Glutamatergic neuron (in vitro differentiated cells): ENCODE measurements at regions not wholly inside any gene's neighbourhood (a gene's known extent, or its start where the extent isn't known, plus 50 kb on each side); places are given as distances from the start of the nearest gene placed in this dataset.

Source experiments
- DNase-seq: peaks from one replicate; pipeline ENCODE4 v3.0.0; 2022
- H3K27ac Mint-ChIP-seq: one replicate; pipeline ENCODE4 v1.8.0; 2020; ENCODE audit warnings: mild to moderate bottlenecking, mixed read lengths, inconsistent platforms; ENCODE audit not compliant: unreplicated experiment
- H3K27me3 Mint-ChIP-seq: one replicate; pipeline ENCODE4 v1.8.0; 2020; ENCODE audit warnings: mild to moderate bottlenecking, moderate library complexity, mixed read lengths, inconsistent platforms; ENCODE audit not compliant: unreplicated experiment
- H3K36me3 Mint-ChIP-seq: one replicate; pipeline ENCODE4 v1.8.0; 2020; ENCODE audit warnings: mild to moderate bottlenecking, mixed read lengths, inconsistent platforms; ENCODE audit not compliant: unreplicated experiment
- H3K4me1 Mint-ChIP-seq: one replicate; pipeline ENCODE4 v1.8.0; 2020; ENCODE audit warnings: mild to moderate bottlenecking, low read depth, mixed read lengths, inconsistent platforms; ENCODE audit not compliant: unreplicated experiment
- H3K4me3 Mint-ChIP-seq: one replicate; pipeline ENCODE4 v1.8.0; 2020; ENCODE audit warnings: mild to moderate bottlenecking, mixed read lengths, inconsistent platforms; ENCODE audit not compliant: unreplicated experiment
- H3K9me3 Mint-ChIP-seq: one replicate; pipeline ENCODE4 v1.8.0; 2020; ENCODE audit warnings: mild to moderate bottlenecking, moderate library complexity, mixed read lengths, inconsistent platforms; ENCODE audit not compliant: unreplicated experiment
- TF ChIP-seq, protein P1 (sequence below): fragments of 200-600 bp; sonication (generic); IDR thresholded peaks from one replicate; pipeline ENCODE4 v1.5.0; 2021; ENCODE audit not compliant: partially characterized antibody, unreplicated experiment

DNA sequence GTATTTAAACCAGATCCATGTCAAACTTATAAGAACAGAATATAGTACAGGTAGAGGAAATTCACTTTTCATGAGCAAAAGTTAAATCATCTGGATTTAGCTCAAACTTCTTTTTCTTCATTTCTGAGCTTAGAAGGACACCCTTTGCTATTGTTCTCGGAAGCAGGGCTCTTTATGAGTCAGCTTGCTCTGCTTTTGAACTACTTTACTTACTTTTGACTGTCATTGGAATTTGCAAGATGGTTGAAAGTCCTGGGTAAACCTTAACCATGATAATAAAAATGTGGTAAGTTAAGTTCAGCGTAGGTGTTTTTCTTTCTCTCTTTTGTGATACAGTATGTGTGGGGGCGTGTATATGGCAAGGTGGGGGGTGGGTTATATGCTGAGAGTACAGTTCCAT is 312.7 kb upstream of the DPH6 start:
- Mint-ChIP-seq H3K27ac (no peak overlapping the region), H3K4me3 (no peak overlapping the region), H3K4me1 (peaks cover 4% of the 10 kb centered on the region), H3K9me3 (no peaks in the 10 kb centered on the region), H3K27me3 (no peaks in the 10 kb centered on the region), H3K36me3 (no peaks in the 10 kb centered on the region)
- TF ChIP-seq, protein P1, sequence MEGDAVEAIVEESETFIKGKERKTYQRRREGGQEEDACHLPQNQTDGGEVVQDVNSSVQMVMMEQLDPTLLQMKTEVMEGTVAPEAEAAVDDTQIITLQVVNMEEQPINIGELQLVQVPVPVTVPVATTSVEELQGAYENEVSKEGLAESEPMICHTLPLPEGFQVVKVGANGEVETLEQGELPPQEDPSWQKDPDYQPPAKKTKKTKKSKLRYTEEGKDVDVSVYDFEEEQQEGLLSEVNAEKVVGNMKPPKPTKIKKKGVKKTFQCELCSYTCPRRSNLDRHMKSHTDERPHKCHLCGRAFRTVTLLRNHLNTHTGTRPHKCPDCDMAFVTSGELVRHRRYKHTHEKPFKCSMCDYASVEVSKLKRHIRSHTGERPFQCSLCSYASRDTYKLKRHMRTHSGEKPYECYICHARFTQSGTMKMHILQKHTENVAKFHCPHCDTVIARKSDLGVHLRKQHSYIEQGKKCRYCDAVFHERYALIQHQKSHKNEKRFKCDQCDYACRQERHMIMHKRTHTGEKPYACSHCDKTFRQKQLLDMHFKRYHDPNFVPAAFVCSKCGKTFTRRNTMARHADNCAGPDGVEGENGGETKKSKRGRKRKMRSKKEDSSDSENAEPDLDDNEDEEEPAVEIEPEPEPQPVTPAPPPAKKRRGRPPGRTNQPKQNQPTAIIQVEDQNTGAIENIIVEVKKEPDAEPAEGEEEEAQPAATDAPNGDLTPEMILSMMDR: no peak
- no peak for DNase-seq

DNA sequence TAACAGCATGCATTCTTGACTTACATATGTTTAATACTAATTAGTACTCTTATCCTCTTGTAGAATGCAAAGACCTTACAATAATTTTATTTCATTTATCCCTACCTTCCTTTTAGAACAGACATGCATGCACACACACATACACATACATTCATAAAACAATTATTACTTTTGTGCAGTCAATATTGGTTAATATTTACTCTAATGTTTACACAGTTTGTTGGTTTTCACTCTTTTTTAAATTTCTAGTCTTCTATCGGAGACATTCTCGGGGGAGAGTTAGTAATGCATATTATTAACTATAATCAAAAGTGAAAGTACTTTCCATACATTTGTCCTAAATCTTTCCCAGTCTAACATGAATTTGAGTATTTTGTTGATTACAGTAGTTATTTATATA is 317.7 kb upstream of the DPH6 start:
- no peaks in the 10 kb centered on the region for H3K27me3 Mint-ChIP-seq
- no peak overlapping the region for H3K27ac Mint-ChIP-seq
- TF ChIP-seq, protein P1: no peak
- no peaks in the 10 kb centered on the region for H3K9me3 Mint-ChIP-seq
- no peak for DNase-seq
- no peaks in the 10 kb centered on the region for H3K36me3 Mint-ChIP-seq
- H3K4me1 Mint-ChIP-seq: no peaks in the 10 kb centered on the region
- H3K4me3 Mint-ChIP-seq: no peak overlapping the region

DNA sequence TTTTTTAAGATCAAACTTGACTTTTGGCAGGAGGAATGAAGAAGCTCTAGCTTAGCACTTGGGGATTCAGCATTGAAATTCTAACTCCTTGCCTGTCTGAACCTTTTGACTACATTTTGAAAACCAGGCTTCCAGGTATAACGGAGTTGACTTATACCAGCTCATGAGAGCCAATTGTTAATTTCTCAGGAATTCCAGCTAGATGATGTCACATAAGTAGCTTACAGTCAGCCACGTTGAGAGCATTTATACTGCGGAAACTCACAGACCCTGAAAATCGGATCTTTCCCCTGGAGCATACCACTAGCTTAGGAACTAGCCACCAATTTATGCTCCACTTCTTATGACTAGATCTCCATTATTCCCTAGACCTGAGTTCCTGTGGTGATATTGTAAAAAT is 321.4 kb upstream of the DPH6 start:
- TF ChIP-seq, protein P1: no peak

GRCh38 chr15:35871282-35871681 is 325.3 kb upstream of the DPH6 start:
- no peak for DNase-seq
- Mint-ChIP-seq H3K4me3 (no peak overlapping the region), H3K9me3 (no peaks in the 10 kb centered on the region), H3K4me1 (peaks cover 17% of the 10 kb centered on the region), H3K36me3 (no peaks in the 10 kb centered on the region), H3K27me3 (peaks cover 7% of the 10 kb centered on the region), H3K27ac (no peak overlapping the region)
- TF ChIP-seq, protein P1: no peak

More for the DNA sequence above, 321.4 kb upstream of the DPH6 start:
- DNase-seq: no peak
- H3K4me1 Mint-ChIP-seq: peaks cover 16% of the 10 kb centered on the region
- no peak overlapping the region for H3K27ac Mint-ChIP-seq
- H3K4me3 Mint-ChIP-seq: no peak overlapping the region
- H3K9me3 Mint-ChIP-seq: no peaks in the 10 kb centered on the region
- H3K36me3 Mint-ChIP-seq: no peaks in the 10 kb centered on the region
- no peaks in the 10 kb centered on the region for H3K27me3 Mint-ChIP-seq

GRCh38 chr15:35871812-35872211 is 325.8 kb upstream of the DPH6 start:
- Mint-ChIP-seq H3K27me3 (peaks cover 7% of the 10 kb centered on the region), H3K9me3 (no peaks in the 10 kb centered on the region), H3K36me3 (no peaks in the 10 kb centered on the region), H3K4me3 (no peak overlapping the region), H3K4me1 (peaks cover 17% of the 10 kb centered on the region), H3K27ac (no peak overlapping the region)
- DNase-seq: no peak
- TF ChIP-seq, protein P1: no peak
